SK-MEL-5 (cell line): ENCODE measurements at regions not wholly inside any gene's neighbourhood (a gene's known extent, or its start where the extent isn't known, plus 50 kb on each side); places are given as distances from the start of the nearest gene placed in this dataset.

Experiments
- DNase-seq: peaks from one replicate; pipeline ENCODE4 v3.0.0-alpha.2; 2016; ENCODE audit warnings: low read depth, low spot score
- in situ Hi-C: cut with HindIII; loops from 2 replicates; pipeline ENCODE4 v1.10.0; 2016; ENCODE audit warnings: low sequenced_read_pairs, high pct_unique_total_duplicates, low pct_unique_long_range_greater_than_20kb
- small RNA-seq, 2 experiments: library from RNA; depleted of rRNA; stranded (forward); fragments of <200 nt; gene quantifications; one replicate each; pipeline ENCODE3, GENCODE V24; 2014

GRCh38 chr18:64207820-64208219, 58.9 kb upstream of the LINC00305 start:
- DNase-seq = no peak
- in situ Hi-C loops = no loop called here

DNA sequence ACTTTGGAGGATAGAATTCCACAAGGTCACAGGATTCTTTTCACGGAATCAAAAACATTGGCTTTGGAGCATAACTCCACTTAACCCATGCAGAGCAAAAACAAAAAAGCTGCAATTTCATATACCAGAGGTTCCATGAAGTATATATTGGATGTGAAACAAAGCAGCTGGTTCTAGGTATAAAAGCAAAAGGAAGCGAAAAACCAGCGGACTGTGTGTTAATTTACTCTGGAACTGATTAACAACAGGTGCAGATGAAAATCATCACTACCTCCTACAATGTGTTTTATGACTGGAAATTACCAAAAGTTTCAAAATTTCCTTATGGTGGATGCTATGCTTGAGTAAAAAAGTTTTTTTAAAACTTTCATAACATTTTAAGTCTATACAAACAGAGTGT, 54.4 kb upstream of the LINC00305 start:
- no peak for DNase-seq
- in situ Hi-C loops = no loop called here

- DNase-seq = no peak
- in situ Hi-C loops = no loop called here
These were observed 54.0 kb upstream of the LINC00305 start for GRCh38 chr18:64202863-64203262.

GRCh38 chr18:64202210-64202836, 53.4 kb upstream of the LINC00305 start:
- DNase-seq = no peak
- in situ Hi-C loops = no loop called here

DNA sequence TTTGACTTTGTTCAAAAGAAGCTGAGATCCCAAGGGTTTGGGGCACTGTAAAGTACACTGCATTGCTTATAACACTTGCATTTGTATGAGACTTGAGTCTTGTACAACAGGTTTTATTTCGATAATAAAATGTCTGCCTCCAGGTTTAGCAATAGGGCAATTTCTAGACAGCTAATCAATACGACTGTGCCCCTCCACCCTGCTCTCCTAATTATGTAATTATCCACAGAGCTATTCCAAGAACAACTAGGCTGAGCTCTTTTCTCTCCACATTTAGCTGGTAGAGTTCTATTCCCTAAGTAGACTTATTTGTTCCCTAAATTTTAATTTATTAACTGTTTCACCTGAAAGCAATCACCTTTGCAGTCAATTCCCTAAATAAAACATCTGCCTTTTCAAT, 52.9 kb upstream of the LINC00305 start:
- in situ Hi-C loops = no loop called here
- DNase-seq = no peak

- in situ Hi-C loops = no loop called here
- no peak for DNase-seq
These were observed 50.7 kb upstream of the LINC00305 start for GRCh38 chr18:64199581-64199980.

Small RNA genes in the stretch of these regions (small RNA-seq; reads per million reads assigned to genes)
- gene AC027506.1 = 0 to 0.05 reads per million in 2 experiments
